DMS53 treated with DMSO at 0.1 percent for 48 hours (cell line): ENCODE measurements at regions not wholly inside any gene's neighbourhood (a gene's known extent, or its start where the extent isn't known, plus 50 kb on each side); places are given as distances from the start of the nearest gene placed in this dataset.

Experiments
- DNase-seq: peaks from one replicate; lab custom pipeline; 2025; ENCODE audit not compliant: unreplicated experiment; lab: John Stamatoyannopoulos, UW

DNA sequence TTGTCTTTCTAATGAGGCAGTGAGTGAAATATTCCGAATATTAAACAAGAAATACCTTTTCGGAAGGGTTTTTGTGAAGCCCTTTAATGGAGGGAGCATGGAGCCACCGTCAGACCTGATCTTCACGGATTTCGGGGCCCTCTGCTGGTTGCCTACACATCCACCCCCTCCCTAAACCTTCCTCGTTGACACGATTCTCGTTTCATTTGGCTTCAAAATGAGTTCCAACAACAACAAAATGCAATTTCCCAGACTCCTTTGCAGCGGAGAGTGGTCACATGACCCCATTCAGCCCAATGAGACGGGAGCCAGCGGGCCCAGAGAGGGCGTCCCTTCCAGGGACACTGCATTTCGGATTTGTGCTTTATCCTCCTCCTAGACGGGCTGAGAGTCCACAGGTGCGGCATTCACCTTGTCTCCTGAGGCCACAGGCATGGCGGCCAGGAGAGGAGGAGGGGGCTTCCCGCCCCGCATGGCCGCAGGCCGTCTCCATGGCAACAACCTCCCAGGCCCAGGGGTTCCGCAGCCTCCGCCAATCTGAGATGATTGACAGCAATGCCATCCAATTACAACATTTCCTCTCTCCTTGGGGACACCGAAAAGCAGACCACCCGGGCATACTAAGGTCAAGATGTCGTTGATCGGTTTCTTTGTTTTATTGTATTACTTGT, 259.8 kb downstream of the C16orf95 start:
- no peak for DNase-seq

DNA sequence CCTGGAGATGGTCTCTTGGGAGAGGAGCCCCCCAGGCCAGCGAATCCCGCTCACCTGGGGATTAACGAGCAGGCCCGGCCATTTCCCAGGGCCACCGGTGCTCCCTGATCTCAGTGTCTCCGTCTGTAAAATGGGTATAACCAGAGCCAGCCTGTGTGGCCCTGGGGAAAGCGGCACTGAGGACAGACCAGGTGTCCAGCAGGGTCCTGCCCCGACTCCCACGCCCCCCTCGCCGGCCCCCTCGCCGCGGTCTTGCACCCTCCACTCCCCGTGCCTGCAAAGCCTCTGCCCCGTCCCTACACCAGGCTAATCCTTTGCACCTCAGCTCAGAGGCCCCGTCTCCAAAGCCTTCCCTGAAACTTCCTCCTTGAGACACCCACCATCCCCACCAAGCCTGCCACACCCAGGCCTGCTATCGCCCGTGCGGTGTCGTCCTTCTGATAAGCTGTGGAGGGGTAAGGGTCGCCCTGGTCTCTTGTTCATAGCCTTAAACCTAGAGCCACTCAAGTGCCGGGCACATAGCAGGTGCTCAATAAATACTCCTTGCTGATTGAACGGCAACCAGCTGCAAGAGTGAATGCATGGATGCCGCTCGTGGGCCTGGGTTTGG, 259.1 kb downstream of the C16orf95 start:
- DNase-seq, result no peak

DNA sequence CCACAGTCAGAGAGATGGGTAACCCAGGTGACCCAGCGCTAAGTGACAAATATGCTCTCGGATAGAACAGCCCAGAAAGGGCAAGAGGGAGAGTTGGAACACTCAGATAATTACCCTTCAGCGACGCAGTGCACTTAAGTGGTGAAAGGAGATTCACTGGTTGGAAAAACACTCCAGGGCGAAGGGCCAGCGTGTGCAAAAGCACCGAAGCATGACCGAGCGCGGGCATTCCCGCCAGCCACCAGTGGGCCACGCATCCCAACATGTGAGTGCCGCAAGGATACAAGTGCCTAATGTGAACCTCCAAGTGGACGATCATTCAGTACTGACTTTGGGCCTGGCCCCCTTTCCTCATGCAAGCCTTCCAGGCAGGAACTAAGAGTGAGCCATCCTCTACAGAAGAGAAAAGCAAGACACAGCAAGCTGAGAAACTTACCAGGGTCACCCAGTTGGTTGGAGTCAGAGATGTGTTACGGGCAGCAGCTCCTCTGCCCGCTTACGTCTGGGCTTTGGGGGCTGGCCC, 258.4 kb downstream of the C16orf95 start:
- DNase-seq, result no peak

DNA sequence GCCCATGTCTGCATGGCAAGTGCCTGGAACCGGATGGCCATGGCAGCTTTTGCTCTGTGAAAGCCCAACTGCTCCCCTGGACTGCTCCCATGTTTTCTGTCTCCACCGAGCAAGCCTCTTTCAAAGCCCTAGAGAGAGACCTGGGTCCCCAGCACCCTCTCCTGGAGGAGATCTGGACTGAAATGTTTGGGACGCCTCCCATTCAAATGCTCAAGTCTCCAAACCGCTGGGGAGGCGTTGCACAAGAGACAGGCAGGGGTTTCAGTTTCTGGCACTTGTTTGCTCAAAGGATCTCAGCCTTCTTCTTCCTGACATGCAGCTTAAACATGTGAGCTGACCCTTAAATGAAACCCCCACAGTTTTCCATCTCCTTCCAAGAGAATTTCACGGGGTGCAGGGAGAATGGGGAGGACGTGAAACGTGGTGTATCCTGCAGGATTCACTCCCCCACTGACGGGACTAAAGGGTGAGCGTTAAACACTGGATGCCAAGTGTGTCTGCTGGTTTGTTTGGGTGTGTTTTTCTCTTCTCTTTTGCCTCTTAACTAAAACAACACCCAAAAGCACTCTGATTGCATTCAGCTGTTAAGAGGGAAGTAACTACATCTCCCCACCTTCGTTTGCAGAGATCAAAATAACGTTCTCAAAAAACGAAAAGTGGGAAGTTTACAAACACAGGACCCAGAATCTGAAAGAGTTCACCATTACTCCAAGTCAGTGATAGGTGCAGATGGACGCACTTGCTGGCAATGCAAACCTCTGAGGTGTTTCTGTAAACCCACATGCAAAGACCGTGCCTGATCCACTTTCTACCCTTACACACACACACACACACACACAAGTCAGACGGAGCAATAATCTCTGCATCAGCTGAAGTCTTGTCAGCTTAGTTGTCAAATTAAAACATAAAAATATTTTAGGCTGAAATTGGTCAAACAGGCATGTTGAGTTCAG, 256.9 kb downstream of the C16orf95 start:
- no peak for DNase-seq

DNA sequence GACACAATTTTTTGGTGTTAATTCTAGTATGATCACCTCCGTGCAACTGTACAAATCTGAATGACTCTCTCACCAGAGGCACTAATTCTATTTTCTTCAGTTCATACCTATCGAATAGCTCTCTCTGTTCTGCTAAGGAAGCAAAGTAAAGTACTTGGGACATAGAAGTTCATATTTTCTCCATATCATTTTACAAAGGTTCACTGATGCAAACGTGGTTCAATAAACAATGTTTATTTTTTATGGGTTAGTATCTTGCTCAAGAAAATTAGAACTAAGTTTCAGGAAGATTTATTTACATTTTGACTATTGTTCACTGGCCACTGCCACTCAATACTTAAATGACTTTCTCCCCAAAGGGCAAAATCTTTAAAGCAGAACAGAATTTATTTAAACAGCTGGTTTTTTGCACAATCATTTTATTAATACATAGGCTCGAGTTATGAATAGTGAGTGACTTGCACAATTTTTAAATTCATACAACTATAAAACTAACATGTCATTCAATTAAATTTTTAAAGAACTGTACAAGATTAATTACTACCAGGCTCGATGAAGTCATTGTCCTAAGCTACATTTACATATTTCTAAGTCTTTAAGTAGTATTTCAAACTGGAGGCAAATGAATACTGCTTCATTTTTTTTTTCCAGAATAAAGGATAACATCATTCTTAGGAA, 255.8 kb downstream of the C16orf95 start:
- DNase-seq, result no peak

DNA sequence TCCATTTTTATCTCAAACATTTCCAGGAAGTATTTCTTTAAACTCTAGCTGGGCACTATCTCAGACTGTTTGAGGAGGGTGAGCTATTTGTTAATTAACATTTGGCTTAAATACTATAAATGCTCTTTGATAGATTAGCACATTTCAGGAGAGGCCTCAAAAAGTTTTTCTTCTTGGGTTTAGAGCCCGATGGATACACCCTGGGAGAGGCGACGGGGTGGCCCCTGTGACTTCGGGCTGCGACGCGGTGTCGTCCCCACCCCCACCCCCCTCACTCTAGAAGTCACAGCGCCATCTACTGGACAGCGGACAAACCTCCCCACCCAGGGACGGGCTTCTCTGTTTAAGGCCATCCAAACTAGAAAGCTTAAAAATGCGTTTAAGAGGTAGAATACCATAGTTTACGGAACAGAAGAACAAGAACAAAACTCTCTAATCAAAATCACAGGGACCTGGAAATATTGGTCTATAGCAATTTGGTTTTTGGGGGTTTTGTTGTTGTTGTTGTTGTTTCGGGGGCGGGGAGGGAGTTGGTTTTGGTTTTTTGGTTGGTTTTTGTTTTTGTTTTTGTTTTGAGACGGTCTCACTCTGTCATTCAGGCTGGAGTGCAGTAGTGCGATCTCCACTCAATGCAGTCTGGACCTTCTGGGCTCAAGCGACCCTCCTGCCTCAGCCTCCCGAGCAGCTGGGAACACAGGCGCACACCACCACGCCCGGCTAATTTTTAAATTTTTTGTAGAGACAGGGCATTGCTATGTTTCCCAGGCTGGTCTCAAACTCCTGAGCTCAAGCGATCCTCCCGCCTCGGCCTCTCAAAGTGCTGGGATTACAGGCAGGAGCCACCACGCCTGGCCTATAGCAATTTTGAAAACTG, 254.4 kb downstream of the C16orf95 start:
- DNase-seq, result no peak

DNA sequence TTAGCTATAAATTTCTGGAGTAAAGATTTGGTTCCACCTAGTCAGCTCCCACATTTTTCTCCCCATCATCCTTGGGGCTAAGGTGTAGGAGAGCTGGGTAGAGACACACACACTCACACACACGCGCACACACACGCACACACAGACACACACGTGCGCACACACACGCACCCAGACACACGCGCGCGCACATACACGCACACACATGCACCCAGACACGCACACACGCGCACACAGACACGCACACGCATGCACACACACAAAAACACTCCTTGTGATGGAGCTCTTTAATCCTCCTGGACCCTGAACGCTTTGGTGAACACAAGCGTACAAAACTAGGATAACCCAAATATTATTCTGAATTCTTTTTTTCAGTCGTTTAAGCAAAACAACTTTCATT, 253.6 kb downstream of the C16orf95 start:
- no peak for DNase-seq

DNA sequence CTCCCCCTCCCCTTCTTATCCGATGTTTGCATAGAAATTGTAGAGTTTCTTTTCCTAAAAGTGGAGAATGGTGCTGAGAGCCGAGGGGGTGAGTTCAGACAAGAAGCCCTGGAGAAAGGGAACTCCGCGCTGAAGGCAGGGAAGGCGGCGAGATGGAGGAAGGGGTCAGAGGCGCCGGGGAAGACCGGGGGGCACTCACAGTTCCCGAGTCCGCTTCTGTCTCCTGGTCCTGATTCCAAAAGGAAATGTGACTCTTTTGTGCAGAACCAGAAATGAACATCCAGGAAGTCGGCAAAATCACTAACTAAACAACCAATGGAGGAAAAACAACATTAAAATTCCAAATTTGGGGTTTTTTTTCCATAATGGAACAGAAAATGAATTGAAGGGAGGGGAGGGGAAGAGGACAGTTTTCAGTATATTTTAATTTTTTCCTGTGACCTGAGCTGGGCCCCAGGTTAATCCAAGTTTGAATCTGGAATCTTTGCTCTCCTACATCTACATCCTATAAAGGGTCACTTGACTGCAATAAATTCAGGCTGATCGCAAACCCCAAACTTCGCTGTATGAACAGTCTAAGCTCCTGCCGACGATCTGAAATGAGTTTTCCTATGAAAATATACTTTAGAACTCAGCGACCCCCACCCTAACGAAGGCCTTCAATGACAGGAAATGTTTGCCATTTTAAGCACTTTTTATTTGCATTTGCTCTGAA, 252.3 kb downstream of the C16orf95 start:
- no peak for DNase-seq

DNA sequence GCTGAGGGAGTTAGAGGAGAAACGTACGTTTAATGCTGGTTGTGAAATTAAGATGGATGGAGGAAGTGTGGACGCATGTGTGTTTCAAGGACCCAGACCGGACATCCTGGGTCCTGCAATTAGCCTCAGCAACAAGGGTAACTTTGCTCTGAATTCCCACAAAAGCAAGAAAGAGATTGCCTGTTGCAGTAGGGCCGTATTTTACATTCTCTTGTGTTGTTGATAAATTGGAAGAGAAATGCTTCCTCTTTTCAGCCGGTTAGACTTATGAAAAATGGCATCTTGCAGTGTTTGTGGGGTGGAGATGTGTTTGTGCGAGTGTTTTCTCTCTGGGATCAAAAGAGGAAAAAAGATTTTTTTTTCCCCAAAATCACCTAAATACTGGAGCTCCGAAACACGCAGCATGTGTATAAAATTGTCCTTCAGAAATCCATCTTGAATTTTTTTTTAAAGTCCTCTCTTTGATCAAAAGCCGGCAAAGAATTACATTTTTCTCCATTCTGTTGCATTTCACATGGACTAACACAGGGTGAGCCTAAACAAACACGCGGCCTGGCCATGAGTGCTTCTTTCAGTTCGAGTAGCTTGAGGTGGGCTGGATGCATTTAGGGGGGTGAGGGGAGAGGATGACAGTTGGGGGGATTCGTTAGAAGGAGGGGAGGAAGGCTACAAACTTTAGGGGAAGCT, 251.6 kb downstream of the C16orf95 start:
- no peak for DNase-seq

DNA sequence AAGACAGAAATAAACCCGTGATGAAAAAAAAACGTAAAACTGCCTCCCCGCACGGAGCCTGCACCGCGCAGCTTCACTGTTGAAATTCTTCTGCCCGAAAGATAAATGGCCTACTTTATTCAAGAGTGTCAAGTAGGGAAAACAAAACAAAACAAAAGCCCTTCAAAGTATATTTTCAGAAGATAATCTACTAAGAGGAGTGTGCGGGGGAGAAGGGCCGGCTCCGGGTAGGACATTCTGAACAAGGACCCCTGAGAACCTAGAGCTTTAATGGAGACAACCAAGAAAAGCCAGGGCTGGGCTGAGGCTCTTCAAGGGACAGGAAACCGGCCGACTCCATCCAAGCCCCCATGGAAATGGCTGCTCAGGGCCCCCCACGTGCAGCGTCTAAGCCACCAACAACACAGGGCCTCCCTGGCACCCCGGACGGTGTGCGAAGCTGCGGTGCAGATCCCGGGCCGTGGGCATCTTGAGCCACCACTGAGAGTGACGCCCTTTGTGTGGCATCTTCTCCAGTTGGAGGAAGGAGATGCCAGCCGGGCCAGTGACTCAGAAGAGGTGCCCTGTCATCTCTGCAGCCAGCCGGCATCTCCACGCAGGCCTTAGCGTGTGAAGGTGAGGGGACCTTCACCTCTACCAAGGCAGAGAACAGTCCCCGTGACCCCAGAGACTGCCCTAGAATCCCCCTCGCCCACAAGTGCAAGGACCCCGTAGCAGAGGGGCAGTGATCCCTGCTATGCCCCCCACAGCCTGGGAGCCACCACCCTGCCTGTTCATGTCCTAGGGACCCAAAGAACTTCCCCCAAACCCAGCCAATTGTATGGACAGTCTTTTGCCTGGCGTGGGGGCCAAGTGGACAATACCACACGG, 250.8 kb downstream of the C16orf95 start:
- DNase-seq, result no peak

DNA sequence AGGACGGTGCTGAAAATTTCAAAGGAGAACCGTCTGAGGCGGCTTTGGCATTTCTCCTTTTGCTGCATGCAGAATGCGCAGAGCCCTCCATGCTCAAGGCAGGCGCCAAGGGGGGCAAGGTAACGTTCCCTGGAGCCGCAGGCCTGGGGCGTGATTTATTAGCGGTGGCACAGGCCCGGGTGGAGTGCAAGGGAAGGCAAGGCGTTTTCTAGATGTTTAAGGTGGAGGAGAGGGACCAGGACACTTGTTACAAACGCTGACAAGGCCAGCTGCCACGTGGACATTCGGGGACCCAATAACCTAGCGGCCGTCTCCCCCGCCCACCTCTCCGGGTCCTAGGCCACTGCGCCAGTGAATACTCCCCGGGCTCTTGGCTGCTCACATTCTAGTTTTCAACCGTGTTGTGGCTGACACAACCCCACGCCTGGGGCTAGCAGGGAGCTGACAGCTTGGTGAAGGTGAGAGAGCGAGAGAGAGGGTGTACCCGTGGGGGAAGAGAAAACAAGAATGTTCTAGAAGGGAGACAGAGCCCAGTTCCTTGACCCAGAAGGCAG, 250.1 kb downstream of the C16orf95 start:
- DNase-seq, result no peak

DNA sequence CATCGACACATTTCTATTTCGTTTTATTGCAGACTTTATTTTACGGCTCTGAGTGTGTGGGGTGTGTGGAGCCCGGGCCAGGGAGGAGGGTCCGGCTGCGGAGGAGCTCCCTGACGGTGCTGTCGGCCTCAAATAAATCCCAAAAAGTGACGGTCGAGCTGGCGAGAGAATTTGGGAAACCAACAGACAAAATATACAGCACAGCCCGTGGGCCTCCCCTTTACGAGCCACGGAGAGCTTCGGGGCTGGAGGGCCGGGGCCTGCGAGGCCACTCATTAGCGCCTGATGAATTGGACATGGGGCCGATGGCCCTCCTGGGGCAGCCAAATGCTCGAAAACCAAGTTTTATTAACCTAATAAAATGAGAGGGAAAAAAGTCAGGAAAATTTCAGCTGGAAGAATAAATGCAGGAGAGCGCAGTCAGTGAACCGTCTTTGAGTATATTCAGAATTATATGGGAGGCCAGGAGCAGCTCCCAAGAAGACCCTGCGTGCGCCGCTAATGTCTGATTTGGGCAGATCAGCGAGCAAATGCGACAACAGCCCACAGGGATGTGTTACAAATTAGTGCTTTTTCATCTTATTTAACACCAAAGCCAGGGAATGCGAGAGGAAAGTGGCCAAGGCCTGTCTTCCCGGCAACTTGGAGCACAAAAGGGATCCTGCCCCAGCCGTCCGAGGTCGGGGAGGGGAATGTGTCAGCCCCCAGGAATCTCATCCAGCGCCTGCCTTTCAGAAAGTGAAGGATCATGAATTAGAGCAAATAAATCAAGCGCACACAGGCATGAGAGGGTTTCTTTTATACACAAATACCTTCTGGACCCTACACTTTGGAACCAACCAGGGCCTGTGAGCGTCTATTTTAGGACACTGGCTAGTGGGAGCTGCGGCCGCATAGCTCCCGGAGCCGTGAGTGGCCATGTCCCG, 249.1 kb downstream of the C16orf95 start:
- DNase-seq, result no peak

DNA sequence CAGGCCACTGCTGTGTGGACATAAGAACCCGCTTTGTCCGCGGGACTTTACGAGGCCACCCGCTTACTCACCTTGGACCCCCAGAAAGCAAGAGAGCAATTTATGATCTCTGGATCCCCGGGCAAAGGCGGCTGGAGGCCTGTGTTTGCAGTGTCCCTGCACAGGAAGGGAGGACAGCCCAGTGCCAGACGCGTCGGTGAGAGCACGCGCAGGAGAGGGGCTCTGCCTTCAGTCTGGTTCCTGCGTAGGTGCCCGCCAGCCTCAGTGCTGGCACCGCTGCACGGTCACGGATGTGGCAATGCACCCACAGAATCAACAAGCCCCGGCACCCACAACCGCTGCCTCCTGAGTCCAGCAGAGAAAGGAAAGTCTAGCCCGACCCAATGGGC, 248.4 kb downstream of the C16orf95 start:
- no peak for DNase-seq

DNA sequence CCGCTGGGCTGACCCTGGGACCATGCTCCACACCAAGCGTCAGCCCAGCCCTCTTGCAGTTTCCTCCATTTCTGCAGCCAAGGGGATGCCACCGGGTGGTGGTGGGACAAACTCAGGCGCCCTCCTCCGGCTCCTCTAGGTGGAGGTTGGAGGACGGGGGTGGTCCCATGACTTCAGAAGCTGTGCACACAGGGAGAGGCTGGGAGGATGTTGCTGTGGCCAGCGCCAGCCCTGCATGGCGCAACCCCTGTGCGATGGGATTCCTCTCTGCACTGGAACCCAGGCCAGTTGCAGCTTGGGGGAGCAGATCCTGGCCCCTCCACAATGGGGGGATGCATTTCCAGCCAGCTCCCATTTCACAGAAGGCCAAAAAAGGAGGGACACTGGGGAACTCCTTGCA, 246.5 kb downstream of the C16orf95 start:
- DNase-seq, result no peak

DNA sequence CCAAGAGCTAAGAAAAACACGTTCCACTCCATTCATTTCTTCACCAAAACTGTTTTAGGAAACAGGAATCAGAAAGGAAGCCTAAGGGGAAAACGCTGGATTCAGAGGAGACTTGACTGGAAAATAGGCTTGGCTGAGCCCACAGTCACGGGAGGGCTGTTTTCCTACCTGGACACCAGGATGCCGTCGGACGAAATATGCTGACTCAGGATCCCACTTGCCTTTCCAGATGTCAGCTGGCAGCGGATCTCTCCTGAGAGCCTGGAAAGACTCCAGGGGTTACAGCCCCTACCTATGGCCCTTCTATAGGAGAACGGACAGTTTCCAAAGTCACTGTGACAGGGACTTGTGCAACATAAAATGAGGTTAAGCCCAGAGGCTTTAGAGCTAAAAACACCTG, 245.1 kb downstream of the C16orf95 start:
- DNase-seq, result no peak

DNA sequence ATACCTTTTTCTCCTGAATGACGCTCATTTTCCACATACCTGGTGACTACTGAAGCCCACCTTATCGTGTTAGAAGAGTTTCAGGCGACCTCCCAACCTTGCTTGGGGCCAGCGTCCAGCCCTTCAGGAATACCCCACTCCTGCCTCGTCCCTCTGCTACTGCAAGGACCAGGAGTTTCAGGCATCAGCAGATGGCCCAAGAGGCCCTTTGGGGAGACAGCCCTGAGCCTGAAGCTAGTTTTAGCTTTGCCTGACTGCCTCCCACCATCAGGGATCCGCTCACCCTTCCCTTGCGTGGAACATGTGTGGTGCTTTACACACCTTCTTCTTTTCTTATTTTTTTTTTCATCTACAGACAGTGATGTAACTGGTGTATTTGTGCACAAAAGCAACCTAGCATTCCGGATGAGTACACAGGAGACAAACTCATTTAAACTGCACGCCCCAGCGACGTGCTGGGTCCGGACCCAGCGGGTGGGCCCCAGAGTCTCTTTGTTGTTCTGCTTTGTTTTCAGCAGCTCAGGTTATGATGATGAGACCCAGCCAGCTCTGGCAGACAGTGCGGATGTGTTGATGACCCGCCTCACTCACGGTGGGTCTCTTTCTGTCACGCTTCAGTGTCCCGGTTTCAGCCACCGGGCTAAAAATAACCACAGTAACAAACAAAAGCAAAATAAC, 242.4 kb downstream of the C16orf95 start:
- DNase-seq, result no peak
